ENCODE measurements at regions not wholly inside any gene's neighbourhood (a gene's known extent, or its start where the extent isn't known, plus 50 kb on each side); places are given as distances from the start of the nearest gene placed in this dataset.

DNA sequence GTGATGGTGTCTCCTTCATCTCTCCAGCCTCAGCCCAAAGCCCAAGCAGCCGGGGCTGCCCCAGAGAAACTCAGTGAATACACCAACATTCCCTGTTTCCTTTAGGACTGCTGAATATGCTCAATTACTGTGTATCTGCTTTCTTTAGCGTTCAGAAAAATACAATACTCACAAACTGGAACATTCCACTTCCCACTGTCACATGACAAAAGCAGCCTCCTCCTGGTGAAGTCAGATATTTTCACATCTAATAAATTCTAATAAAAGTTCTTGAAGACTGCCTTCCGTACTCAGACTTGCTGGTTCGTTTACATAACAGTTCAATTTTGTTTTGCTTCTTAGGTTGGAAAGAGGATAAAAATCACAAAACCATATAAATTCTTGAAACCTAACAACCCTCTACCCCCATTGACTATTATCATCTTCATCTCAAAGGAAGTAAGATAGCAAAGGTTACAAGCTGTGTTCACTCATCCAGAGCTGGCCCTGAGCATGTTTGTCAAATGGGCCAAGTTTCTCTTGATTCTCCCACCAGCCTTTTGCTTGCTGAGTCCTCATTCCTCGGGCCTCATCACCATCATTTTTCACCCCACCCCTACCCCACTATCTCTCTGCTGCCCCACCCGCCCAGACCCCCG lies 190.8 kb upstream of the HNRNPA3 start:
- no peak for DNase-seq (ENCODE audit: low read depth)

GRCh38 chr2:177024765-177025164 lies 187.8 kb upstream of the HNRNPA3 start:
- no peak for DNase-seq (ENCODE audit: low read depth)

DNA sequence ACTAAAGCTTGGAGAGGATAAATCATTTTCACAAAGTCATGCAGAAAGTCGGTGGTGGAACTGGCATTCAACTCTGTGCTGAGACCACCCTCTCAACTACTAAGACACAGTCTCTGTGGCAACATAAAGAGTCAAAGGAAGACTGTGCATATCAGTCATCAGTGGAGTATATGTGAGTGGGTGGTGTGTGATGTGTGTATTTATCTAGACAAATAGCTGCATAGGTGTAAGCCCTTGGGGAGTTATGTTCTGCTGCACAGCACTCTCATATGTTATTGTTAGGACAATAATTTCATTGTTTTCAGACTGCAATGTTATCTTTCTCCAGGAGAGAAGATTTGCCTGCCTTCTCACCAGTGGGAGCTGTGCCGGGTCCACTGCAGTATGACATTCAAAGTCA lies 186.3 kb upstream of the HNRNPA3 start:
- DNase-seq (ENCODE audit: low read depth), result no peak

- DNase-seq (ENCODE audit: low read depth), result no peak
Observed at GRCh38 chr2:177026956-177027355, 185.6 kb upstream of the HNRNPA3 start.

- DNase-seq (ENCODE audit: low read depth), result no peak
Observed at GRCh38 chr2:177028296-177028695, 184.3 kb upstream of the HNRNPA3 start.

GRCh38 chr2:177029075-177029474 lies 183.5 kb upstream of the HNRNPA3 start:
- DNase-seq (ENCODE audit: low read depth), result no peak

GRCh38 chr2:177029501-177029900 lies 183.1 kb upstream of the HNRNPA3 start:
- no peak for DNase-seq (ENCODE audit: low read depth)

DNA sequence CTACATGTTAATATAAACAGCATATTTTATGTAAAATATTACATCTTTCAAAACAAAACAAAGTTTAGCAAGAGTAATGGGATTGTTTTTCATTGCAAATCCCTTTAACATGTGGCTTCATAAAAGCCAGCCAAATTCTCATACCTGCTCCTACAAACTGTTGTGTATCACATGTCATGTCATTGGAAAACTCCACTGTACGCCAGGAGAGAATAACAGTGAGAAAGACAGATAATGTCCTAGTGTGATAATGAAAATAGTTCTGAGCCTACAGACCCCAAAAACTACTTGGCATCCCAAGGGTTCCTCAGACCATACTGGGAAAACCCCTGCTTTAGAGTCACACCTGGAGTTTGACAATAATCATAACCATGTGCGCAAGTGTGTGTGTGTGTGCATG lies 182.7 kb upstream of the HNRNPA3 start:
- DNase-seq (ENCODE audit: low read depth), result no peak

- no peak for DNase-seq (ENCODE audit: low read depth)
Observed at GRCh38 chr2:177030451-177031105, 182.0 kb upstream of the HNRNPA3 start.

DNA sequence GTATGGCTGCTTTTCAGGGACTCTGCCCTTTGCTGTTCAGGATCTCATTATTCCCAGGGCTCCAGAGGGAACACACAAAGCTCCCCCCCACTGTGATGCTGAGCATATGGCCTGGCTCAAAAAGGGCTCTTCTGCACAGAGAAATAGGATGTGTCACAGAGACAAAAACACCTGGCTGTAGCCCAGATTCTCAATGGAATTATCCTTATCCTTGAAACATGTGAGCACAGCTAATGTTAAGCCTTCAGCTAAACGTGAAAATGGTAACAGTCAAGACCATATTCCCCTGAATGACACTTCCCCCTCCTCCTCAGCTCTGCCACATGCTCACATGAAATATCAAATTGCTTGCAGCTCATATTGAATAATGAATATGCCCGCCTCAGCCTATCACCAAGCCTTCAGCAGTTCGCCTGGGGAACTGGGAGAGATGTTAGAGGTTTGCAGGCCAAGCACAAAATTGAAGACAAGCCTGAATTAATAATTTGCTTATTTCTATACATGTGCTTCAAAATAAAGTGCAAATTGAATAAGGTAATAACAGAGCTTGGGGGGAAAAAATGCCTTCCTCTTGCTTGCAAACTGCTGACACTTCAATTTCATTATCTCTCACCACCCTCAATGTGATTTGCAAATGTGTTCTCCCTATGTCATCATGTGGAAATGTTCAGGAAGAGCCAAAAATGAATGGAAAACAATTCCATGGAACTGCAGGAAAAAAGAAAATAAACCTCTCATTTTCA lies 181.0 kb upstream of the HNRNPA3 start:
- DNase-seq (ENCODE audit: low read depth), result no peak

DNA sequence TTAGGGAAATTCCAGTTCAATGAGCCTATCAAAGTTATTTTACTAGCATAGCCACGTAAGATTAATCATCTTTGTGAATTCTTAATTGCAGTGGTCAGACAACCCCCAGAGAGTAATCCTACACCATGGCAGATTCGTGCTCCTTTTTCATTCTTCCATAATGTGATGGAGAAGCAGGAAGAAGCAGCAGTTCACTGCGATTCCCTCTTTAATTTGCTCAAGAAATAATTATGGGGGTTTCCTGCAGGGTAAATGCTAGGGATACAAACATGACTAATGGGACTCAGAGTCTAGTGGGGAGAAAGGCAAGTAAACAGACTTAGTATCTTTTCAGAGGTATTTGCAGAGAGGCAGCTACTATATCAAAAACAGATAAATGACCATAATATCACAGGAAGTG lies 175.8 kb upstream of the HNRNPA3 start:
- DNase-seq (ENCODE audit: low read depth), result no peak

GRCh38 chr2:177037569-177037968 lies 175.0 kb upstream of the HNRNPA3 start:
- DNase-seq (ENCODE audit: low read depth), result no peak

DNA sequence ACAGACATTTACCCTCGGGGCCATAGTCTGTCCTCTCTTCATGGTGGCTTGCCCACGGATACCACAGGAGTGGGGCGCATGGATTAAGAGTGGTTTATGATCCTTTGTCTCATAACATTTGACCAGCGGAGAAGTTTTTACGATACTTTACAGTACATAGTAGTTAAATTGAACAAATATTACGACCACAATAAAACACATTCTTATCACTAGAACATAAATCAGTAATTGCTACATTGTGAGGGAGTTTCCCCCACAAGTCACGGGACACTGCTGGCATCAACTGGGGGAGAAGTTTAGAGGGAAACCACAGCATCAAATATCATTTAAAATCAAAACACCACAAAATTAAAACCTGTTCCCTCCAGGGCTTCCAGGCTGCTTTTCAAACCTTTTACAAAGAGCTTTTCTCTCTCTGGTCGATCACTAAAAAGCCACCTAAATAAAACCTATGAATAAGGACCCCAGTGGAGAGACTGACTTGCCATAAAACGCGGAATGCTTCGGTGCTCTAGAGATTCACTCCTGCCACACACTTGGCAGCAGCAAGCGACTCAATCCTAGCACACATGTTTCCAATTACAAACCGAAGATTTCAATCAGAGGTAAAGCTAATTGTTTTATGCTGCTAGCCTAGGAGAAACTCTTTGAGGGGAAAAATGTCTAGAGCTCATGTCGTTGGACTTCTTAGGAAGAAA lies 173.7 kb upstream of the HNRNPA3 start:
- peak; percentile 3 for DNase-seq (ENCODE audit: low read depth)

GRCh38 chr2:177042311-177042710 lies 170.3 kb upstream of the HNRNPA3 start:
- no peak for DNase-seq (ENCODE audit: low read depth)

GRCh38 chr2:177044671-177045070 lies 167.9 kb upstream of the HNRNPA3 start:
- DNase-seq (ENCODE audit: low read depth), result no peak

- DNase-seq (ENCODE audit: low read depth), result no peak
Observed at GRCh38 chr2:177048981-177049380, 163.6 kb upstream of the HNRNPA3 start.

- DNase-seq (ENCODE audit: low read depth), result no peak
Observed at GRCh38 chr2:177051278-177051677, 161.3 kb upstream of the HNRNPA3 start.

GRCh38 chr2:177052471-177052870 lies 160.1 kb upstream of the HNRNPA3 start:
- DNase-seq (ENCODE audit: low read depth), result no peak

DNA sequence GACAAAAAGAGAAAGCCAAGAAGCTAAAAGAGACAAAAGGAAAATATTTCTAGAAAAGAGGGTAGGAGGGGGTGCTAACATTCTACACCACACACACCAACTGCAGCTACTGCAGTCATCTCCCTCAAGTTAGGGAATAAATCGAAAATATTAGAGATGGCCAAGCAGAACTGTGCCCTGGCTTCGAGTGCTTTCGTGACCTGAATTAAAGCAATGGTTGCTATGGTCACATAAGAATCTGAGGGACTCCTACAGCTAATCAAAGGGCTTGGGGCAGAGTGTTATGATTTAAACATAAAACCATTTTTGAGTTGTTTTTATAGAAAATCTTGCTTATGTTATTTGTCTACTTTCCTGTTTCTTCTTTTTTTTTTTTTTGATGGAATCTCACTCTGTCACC lies 159.6 kb upstream of the HNRNPA3 start:
- no peak for DNase-seq (ENCODE audit: low read depth)

- DNase-seq (ENCODE audit: low read depth), result no peak
Observed at GRCh38 chr2:177053716-177054115, 158.9 kb upstream of the HNRNPA3 start.

GRCh38 chr2:177056481-177056929 lies 156.1 kb upstream of the HNRNPA3 start:
- DNase-seq (ENCODE audit: low read depth), result no peak

- DNase-seq (ENCODE audit: low read depth), result no peak
Observed at GRCh38 chr2:177058747-177059146, 153.8 kb upstream of the HNRNPA3 start.

DNA sequence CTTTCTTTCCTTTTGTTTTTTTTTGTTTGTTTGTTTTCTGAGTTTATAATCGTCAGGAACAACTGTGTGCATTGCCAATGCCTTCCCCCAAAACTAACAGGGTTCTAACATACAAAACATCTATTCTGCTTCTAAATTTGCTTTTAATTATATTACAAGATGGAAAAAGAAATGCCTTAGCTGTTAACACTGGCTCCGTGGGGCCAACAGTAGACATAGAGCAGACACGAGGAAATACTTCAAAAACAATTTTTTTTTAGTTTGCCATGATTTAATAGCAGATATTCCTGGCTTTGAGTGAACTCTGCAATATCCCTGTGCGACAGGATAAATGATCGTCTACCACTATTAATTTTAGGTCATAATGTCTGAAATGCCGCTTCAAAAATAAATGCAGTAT lies 153.3 kb upstream of the HNRNPA3 start:
- no peak for DNase-seq (ENCODE audit: low read depth)

Measured in stromal cell of bone marrow (primary cell).